Astrocyte of the spinal cord (primary cell): ENCODE measurements at regions not wholly inside any gene's neighbourhood (a gene's known extent, or its start where the extent isn't known, plus 50 kb on each side); places are given as distances from the start of the nearest gene placed in this dataset.

Experiments
- DNase-seq: peaks from one replicate; pipeline ENCODE4 v3.0.0; 2011; ENCODE audit warnings: low read depth, low spot score
- H3K4me3 ChIP-seq: 2 replicates; pipeline ENCODE4 v1.5.1; 2011; ENCODE audit warnings: low read depth, mild to moderate bottlenecking, low read length, moderate library complexity
- CTCF ChIP-seq: IDR thresholded peaks from 2 replicates; pipeline ENCODE4 v1.5.1; 2012; ENCODE audit warnings: low read depth, mild to moderate bottlenecking, low read length, inconsistent platforms
- in situ Hi-C: cut with HindIII; loops from 2 replicates; pipeline ENCODE4 v1.10.0; 2017; ENCODE audit warnings: low sequenced_read_pairs

GRCh38 chr9:99544526-99544925 is 277.2 kb upstream of the NR4A3 start:
- DNase-seq = no peak
- in situ Hi-C loops = no loop called here
- no peak overlapping the region for H3K4me3 ChIP-seq
- TF ChIP-seq CTCF = no peak

GRCh38 chr9:99549441-99549840 is 272.2 kb upstream of the NR4A3 start:
- TF ChIP-seq CTCF = no peak
- peak; percentile 0 for DNase-seq
- in situ Hi-C loops = no loop called here
- no peak overlapping the region for H3K4me3 ChIP-seq

- no peak for TF ChIP-seq CTCF
- DNase-seq = no peak
- H3K4me3 ChIP-seq = no peak overlapping the region
- in situ Hi-C loops = no loop called here
These were observed 265.9 kb upstream of the NR4A3 start for GRCh38 chr9:99555792-99556191.

GRCh38 chr9:99556998-99557397 is 264.7 kb upstream of the NR4A3 start:
- in situ Hi-C loops = no loop called here
- DNase-seq = no peak
- TF ChIP-seq CTCF = no peak
- no peak overlapping the region for H3K4me3 ChIP-seq

GRCh38 chr9:99557816-99558215 is 263.9 kb upstream of the NR4A3 start:
- no peak for DNase-seq
- no peak overlapping the region for H3K4me3 ChIP-seq
- no peak for TF ChIP-seq CTCF
- in situ Hi-C loops = no loop called here

GRCh38 chr9:99559776-99560175 is 261.9 kb upstream of the NR4A3 start:
- DNase-seq = no peak
- TF ChIP-seq CTCF = no peak
- no peak overlapping the region for H3K4me3 ChIP-seq
- in situ Hi-C loops = no loop called here

GRCh38 chr9:99560561-99560960 is 261.1 kb upstream of the NR4A3 start:
- H3K4me3 ChIP-seq = no peak overlapping the region
- no peak for TF ChIP-seq CTCF
- DNase-seq = no peak
- in situ Hi-C loops = no loop called here
